Glutamatergic neuron (in vitro differentiated cells): ENCODE measurements at regions not wholly inside any gene's neighbourhood (a gene's known extent, or its start where the extent isn't known, plus 50 kb on each side); places are given as distances from the start of the nearest gene placed in this dataset.

Experiments used
- DNase-seq: peaks from one replicate; pipeline ENCODE4 v3.0.0; 2022
- H3K27ac Mint-ChIP-seq: one replicate; pipeline ENCODE4 v1.8.0; 2020; ENCODE audit warnings: mild to moderate bottlenecking, mixed read lengths, inconsistent platforms; ENCODE audit not compliant: unreplicated experiment
- H3K27me3 Mint-ChIP-seq: one replicate; pipeline ENCODE4 v1.8.0; 2020; ENCODE audit warnings: mild to moderate bottlenecking, moderate library complexity, mixed read lengths, inconsistent platforms; ENCODE audit not compliant: unreplicated experiment
- H3K36me3 Mint-ChIP-seq: one replicate; pipeline ENCODE4 v1.8.0; 2020; ENCODE audit warnings: mild to moderate bottlenecking, mixed read lengths, inconsistent platforms; ENCODE audit not compliant: unreplicated experiment
- H3K4me1 Mint-ChIP-seq: one replicate; pipeline ENCODE4 v1.8.0; 2020; ENCODE audit warnings: mild to moderate bottlenecking, low read depth, mixed read lengths, inconsistent platforms; ENCODE audit not compliant: unreplicated experiment
- H3K4me3 Mint-ChIP-seq: one replicate; pipeline ENCODE4 v1.8.0; 2020; ENCODE audit warnings: mild to moderate bottlenecking, mixed read lengths, inconsistent platforms; ENCODE audit not compliant: unreplicated experiment
- H3K9me3 Mint-ChIP-seq: one replicate; pipeline ENCODE4 v1.8.0; 2020; ENCODE audit warnings: mild to moderate bottlenecking, moderate library complexity, mixed read lengths, inconsistent platforms; ENCODE audit not compliant: unreplicated experiment
- CTCF ChIP-seq: fragments of 200-600 bp; sonication (generic); IDR thresholded peaks from one replicate; pipeline ENCODE4 v1.5.0; 2021; ENCODE audit not compliant: partially characterized antibody, unreplicated experiment

- no peaks in the 10 kb centered on the region for H3K36me3 Mint-ChIP-seq
Observed at GRCh38 chr13:106755542-106755941, 187.6 kb upstream of the ARGLU1 start.

GRCh38 chr13:106753251-106753650 lies 185.3 kb upstream of the ARGLU1 start:
- Mint-ChIP-seq H3K27ac (no peak overlapping the region), H3K36me3 (no peaks in the 10 kb centered on the region), H3K4me3 (no peak overlapping the region), H3K4me1 (peaks cover 3% of the 10 kb centered on the region), H3K9me3 (no peaks in the 10 kb centered on the region), H3K27me3 (no peaks in the 10 kb centered on the region)
- no peak for DNase-seq
- TF ChIP-seq CTCF = no peak

More at GRCh38 chr13:106755542-106755941, 187.6 kb upstream of the ARGLU1 start:
- no peak overlapping the region for H3K27ac Mint-ChIP-seq
- no peak overlapping the region for H3K4me3 Mint-ChIP-seq
- TF ChIP-seq CTCF = no peak
- no peaks in the 10 kb centered on the region for H3K9me3 Mint-ChIP-seq
- DNase-seq = no peak
- H3K27me3 Mint-ChIP-seq = no peaks in the 10 kb centered on the region
- peaks cover 3% of the 10 kb centered on the region for H3K4me1 Mint-ChIP-seq

GRCh38 chr13:106752584-106753170 lies 184.7 kb upstream of the ARGLU1 start:
- TF ChIP-seq CTCF = no peak
- Mint-ChIP-seq H3K4me3 (no peak overlapping the region), H3K36me3 (no peaks in the 10 kb centered on the region), H3K4me1 (peaks cover 3% of the 10 kb centered on the region), H3K27me3 (no peaks in the 10 kb centered on the region), H3K9me3 (no peaks in the 10 kb centered on the region), H3K27ac (no peak overlapping the region)
- DNase-seq = no peak

DNA sequence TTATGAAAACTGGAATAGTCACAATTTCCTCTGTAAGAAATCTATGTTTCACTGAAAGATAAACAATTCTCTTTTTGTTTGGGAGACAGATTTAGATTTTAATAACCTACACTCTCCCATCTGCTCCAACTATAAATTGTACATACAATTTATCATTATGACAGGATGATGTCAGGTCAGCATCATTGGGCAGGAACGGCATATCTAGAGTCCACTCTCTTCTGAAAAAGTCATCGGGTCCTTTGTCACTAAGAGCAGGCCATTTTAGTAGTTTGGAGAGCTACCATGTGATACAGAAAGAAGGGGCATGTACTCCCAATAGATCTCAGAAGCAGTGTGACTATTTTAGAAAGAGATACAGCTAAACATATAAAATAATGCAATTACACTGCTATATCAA lies 180.8 kb upstream of the ARGLU1 start:
- Mint-ChIP-seq H3K4me3 (no peak overlapping the region), H3K27ac (no peak overlapping the region), H3K9me3 (no peaks in the 10 kb centered on the region), H3K27me3 (no peaks in the 10 kb centered on the region), H3K36me3 (no peaks in the 10 kb centered on the region), H3K4me1 (no peaks in the 10 kb centered on the region)
- no peak for TF ChIP-seq CTCF
- no peak for DNase-seq

DNA sequence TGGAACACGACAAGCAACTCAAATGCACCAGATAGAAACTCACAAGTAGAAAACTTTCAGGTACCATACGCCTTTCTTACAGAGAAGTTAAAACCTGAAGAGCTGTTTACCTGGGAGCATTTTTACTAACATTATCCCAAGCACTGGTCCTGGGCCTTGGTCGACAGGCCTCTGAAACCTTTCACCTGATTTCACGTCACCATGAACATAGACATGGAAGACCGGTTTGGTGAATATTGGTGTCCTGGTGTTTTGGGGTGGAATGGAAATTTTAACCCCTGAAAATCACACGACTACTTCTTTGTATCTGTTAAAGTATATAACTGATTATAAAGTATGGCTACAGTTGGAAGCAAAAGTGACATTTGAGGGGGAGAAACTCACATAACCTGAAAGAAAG lies 176.6 kb upstream of the ARGLU1 start:
- H3K9me3 Mint-ChIP-seq = no peaks in the 10 kb centered on the region
- H3K27me3 Mint-ChIP-seq = no peaks in the 10 kb centered on the region
- no peak overlapping the region for H3K4me3 Mint-ChIP-seq
- DNase-seq = no peak
- H3K27ac Mint-ChIP-seq = no peak overlapping the region
- H3K4me1 Mint-ChIP-seq = no peaks in the 10 kb centered on the region
- TF ChIP-seq CTCF = no peak
- no peaks in the 10 kb centered on the region for H3K36me3 Mint-ChIP-seq
